AG20443 (cell line): ENCODE measurements at regions not wholly inside any gene's neighbourhood (a gene's known extent, or its start where the extent isn't known, plus 50 kb on each side); places are given as distances from the start of the nearest gene placed in this dataset.
"Not testable (repeated sequence)": the region's sequence is repeated elsewhere in the genome, so short reads cannot be mapped to it uniquely, and the experiment has no call there.

Experiments
- DNase-seq: peaks from one replicate; pipeline ENCODE4 v3.0.0; 2012; ENCODE audit warnings: low spot score, mixed read lengths

DNA sequence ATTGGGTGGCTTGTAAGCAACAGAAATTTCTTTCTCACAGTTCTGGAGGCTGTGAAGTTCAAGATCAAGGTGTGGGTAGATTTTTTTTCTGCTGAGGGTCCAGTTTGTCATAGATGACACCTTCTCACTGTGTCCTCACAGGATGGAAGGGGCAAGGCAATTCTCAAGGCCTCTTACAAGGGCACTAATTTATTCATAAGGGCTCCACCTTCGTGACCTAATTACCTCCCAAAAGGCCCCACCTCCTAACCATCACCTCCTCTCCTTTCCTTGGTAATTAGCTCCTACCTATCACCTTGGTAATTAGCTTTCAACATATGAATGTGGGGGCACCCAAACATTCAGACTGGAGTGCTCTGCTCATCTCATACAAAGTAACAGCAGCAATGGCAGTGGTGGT, 92.3 kb upstream of the CD44 start:
- DNase-seq: no peak

DNA sequence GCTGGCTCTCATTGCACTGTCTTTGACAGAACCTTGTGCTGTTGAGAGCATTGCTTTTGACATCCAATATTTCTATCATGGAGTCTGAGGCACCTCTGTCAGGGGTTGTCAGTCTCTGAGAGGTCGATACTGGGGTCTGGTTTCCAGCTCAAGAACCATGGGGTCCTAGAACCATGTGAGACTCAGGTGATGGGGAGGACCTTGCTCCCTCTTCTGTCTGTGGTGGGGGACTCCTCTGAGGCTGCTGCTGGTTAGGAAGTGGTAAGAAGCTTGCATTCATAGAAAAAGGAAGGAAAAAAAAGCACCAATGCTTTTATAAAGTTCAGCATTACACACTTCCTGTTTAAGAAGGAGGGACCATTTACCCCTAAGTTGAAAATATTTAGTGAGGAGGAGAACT, 91.8 kb upstream of the CD44 start:
- DNase-seq: no peak

DNA sequence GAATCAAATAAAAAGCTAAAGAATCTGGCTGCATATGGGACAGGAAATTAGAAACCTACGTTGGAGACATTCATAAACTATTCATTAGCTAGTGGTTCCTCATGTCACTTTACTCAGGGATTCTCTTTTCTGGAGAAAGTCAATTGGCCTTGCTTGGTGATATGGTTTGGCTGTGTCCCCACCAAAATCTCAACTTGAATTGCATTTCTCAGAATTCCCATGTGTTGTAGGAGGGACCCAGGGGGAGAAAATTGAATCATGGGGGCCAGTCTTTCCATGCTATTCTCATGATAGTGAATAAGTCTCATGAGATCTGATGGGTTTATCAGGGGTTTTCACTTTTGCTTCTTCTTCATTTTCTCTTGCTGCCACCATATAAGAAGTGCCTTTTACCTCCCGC, 91.2 kb upstream of the CD44 start:
- DNase-seq: no peak

DNA sequence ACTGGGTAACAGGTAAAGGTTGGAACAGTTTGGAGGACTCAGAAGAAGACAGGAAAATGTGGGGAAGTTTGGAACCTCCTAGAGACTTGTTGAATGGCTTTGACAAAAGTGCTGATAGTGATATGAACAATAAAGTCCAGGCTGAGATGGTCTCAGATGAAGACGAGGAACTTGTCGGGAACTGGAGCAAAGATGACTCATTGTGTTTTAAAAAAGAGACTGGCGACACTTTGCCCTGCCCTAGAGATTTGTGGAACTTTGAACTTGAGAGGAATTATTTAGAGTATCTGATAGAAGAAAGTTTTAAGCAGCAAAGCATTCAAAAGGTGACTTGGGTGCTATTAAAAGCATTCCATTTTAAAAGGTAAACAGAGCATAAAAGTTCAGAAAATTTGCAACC, 90.6 kb upstream of the CD44 start:
- DNase-seq: not testable (repeated sequence)

DNA sequence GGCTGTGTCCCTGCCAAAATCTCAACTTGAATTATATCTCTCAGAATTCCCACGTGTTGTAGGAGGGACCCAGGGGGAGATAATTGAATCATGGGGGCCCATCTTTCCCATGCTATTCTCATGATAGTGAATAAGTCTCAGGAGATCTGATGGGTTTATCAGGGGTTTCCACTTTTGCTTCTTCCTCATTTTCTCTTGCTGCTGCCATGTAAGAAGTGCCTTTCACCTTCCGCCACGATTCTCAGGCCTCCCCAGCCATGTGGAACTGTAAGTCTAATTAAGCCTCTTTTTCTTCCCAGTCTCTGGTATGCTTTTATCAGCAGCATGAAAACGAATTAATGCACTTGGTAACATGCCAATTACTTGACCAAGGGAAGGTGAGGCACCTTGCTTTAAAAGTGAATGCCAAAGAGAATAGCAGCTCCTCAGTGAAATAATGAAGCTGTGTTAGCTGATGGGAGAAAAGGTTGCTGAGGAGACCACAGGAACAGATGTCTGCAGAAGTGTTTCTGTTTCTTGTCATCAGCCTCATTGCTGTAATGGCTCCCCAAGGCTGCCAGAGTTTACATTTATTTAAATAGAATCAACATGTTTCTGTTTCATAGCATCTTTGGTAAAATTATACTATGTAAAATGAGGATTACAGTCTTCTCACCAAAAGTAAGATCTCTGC, 89.0 kb upstream of the CD44 start:
- DNase-seq: no peak

DNA sequence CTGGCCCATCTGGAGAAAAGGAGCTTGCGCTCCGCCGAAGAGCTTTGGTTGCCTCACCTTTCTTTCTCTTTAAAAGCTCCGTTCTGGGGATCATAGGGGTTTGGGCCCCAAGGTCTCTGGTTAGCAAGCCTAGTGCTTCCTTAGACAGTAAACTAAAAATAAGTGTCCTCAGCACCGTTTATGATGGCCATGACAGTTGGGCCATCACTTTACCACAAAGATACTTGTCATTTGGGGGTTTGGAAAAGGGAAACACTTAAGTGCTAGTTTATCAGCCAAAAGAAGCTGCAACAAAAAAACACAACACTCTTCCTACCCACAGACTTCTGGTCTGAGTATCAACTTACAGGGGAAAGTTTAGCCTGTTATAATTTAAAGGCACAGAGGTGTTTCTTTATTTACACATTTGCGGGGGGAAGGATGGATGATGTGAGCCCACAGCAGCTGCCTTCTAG, 88.4 kb upstream of the CD44 start:
- DNase-seq: no peak

DNA sequence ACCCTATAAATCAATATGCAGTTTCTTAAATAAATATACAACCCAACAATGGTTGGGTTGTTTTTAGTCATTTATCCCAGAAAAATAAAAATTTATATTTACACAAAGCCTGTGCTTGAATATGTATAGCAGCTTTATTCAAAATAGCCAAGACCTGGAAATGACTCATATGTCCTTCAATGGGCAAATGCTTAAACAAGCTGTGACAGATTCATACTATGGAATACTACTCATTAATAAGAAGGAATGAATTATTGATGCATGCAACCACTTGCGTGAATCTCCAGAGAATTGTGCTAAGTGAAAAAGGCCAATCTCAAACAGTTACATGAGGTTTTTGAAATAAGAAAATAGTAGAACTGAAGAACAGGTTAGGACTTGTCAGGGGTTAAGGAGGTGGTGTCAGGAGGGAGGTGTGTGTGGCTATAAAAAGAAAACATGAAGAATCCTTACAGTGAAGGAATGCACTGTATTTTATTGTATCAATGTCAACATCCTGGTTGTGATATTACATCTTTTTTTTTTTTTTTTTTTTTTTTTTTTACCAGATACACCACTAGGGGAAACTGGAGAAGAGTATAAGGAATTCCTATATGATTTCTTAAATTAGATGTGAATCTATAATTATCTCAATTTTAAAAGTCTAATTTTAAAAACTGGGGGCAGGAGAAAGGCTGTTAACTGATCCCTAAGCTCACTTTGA, 82.4 kb upstream of the CD44 start:
- no peak for DNase-seq

DNA sequence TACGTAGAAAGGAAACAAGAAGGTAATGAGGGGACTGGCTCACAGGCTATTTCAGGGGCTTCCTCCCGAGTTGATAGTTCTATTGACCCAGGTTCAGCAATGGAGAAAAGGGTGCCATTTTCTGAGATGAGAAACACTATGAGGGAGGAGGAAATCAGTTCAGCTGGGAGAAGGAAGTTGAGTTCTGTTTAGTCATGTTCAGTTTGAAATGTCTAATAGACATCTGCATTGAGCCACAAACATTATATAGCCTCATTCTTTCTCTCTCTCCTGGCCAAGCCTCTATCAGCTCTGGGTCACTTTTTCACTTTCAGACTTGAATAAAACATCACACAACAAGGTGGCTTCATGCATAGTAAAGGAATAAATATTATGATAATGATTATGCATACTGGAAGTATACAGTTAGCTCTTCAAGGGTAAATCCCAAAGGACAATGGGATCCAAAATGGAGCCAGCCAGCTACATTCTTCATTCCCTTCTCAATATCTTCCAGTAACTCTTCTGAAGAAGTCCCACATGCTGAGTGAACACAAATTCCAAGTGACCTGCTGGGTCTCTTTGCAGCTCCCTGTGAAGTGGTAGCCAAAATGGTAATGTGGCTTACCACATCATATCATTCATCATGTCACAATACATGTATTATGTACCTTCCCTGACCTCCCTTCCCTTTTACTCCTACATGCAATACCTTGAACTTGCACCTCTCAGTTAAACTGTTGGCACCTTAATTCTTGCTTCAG, 80.9 kb upstream of the CD44 start:
- DNase-seq: no peak

DNA sequence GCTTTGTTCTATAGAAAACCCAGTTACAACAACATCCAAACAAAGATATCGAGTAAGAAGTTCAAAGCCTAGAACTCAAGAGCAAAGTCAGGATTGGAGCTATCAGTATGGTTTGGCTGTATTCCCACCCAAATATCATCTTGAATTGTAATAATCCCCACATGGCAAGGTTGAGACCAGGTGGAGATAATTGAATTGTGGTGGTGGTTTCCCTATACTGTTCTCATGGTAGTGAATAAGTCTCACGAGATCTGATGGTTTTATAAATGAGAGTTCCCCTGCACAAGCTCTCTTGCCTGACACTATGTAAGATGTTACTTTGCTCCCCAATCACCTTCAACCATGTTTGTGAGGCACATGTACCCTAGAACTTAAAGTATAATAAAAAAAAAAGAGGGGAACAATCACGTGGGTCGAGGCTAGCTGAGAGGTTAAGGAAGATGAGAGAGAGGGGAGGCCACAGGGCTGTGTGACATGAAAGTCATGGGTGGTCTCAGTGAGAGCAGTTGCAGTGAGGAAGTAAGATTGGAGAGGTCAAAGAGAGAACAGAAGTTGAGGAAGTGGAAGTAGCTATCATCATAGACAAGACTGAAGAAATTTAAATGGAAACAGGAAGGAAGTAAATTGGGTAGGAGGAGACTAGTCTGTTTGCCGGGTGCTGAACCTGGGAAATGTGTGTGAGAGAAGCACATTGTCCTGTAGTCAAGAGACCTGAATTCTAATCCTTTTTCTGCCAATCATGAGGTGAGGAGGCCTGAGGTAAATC, 80.1 kb upstream of the CD44 start:
- no peak for DNase-seq

DNA sequence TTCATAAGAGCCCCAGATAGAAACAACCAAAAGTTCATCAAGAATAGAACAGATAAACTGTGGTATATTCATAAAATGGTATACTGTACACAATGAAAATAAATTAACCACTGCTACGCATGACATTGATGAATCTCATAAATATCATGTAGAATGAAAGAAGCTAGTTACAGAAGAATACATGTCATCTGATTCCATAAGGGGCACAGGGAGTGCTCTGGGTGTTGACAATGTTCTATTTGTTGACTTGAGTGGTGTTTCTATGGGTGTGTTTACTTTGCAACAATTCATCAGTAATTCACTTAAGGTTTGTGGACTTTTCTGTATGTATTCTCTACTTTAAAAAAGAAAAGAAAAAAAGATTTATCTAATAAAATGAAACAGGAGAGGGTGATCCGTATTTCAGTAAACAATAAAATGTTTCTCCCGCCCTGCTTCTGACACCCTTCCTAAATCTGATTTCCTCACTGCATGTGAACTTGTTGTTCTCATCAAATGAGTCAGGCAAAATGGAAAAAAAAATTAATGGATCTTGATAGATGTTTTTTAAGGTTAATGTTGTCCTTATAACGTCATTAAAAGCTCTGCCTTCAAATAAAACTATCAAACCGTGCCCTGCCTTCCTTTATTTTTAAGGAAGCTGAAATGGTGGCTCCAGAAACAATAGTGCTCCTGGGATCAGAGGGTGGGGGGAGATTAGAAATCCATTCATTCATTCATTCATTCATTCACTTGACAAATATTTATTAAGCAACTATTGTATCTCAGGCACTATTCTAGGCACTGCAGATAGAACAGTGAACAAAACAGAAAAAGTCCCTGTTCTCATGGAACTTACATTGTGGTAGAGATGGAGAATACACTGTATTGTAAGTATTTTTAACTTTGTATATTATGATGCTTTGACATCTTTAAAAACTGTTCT, 77.2 kb upstream of the CD44 start:
- no peak for DNase-seq

DNA sequence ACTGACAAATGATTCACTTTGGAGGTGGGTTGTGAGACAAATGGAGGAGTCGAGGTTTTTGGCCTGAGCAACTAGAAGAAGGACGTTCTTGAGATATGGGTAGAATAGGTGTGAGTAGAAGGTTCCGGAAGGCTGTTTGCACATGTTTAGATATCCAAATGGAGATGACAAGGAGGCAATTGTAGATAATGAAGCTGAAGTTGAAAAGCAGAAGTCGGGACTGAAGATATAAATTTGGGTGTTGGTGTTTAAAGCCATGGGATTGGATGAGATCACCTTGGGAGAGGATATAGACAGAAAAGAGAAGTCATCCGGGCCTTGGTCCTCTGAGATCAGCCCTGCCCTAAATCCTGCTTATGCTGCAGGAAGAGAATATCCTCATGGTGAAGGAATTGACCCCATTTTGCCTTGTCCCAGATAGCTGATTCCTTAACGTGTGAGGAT, 75.5 kb upstream of the CD44 start:
- no peak for DNase-seq

DNA sequence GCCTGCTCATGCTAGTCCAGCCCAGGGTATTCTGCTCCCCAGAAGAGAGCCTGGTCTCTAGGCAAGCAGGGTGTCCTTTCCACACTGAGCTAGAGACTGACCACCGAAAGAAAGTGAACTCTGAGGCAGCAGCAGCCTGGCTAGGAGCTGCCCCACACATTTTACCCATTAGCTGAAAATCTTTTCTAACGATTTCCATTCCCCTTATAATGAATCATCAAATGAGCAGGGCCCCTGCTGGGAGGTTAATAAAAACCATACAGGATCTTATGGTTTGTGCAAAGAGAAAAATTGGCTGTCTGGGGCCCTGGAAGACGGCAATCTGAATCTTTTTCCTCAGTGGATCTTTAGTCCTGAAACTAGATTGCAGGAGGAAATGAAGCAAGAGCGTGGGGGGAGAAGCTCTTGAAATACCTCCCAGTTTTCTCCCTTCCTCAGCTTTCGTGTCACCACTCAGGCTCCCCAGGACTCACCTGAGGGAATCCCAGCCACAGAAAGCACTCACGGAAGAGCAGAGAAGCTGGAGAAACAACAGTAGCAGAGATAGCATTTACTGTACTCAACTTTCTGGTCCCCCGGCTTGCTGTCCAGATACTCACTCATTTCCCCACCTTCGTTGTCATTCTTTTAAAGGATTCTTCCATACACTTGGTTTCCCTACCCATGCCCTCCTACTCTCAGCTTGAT, 74.7 kb upstream of the CD44 start:
- peak; percentile 82 for DNase-seq

DNA sequence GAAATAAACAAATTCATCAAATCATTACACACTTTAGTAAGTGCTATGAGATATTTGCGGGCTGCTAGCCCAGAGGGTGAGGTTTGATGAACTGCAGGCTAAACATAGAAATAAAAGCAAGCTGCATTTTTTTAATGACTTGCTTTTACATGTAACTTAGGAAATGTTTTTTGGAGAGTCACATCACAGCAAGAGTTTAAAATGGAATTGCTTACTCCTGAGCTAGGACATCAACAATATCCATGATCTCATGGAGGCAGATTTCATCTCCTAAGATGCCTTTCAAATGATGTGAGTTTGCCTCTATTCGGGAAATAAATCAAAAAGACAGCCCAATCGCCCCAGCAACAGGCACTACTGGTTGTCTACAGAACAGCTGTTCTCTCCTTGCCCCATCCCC, 73.4 kb upstream of the CD44 start:
- DNase-seq: peak; percentile 64

DNA sequence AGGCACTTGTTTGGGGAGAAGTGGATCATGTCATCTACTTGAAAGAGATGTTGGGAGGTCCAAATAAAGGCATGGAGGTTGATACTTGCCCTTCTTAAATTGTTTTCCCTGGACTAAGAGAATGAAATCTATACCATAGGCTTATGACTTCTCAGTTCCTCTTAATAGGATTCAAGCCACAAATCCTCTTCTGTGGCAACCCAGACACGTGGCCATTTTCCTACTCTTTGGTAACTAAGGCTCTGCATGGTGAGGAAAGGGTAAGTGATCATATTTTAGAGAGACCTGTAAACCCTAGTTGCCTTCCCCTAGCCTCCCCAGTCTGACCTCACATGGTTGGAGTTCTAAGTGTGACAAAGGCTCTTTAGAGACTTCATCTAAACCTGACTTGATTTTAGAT, 72.9 kb upstream of the CD44 start:
- DNase-seq: no peak

DNA sequence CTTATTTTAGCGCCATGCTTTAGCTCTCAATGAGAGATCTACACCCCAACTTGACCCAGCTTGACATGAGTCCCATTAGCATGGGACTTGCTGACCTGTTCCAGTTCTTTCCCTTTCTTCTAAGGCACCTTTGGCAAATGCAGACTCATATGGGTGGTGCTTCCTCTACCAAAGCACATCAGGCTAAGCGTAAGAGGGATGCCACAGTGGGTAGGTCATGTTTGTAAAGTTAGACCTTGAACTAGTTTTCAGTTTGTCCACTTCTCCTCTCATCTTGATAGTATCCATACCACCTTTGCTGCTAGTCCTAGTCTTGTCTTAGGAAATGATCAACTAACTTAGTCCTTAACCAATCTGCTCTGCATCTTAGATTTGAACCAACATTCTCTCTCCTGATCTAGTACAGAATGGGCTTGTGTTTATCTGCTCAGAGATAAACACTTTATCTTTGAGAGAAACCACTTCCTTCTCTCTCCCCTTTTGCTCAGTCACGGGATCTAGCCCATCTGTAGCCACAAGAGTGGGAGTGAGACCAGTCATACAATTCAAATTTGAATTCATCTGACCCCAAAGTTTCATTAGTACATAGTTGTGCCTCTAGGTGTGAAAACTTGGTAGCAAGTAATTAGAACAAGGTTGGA, 72.1 kb upstream of the CD44 start:
- no peak for DNase-seq

DNA sequence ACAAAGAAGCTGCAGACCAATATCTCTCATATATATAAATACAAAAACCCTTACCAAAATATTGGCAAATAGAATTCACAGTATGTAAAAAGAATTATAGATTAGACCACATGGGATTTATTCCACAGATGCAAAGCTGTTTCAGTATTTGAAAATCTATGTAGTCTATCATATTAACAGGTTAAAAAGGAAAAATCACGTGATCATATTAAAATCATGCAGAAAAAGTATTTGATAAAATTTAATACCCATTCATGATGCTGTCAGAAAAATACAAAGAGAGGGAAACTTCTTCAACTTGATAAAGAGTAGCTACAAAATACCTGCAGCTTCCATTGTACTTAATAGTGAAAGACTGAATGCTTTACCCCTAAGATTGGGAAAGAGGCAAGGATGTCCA, 67.2 kb upstream of the CD44 start:
- DNase-seq: no peak

DNA sequence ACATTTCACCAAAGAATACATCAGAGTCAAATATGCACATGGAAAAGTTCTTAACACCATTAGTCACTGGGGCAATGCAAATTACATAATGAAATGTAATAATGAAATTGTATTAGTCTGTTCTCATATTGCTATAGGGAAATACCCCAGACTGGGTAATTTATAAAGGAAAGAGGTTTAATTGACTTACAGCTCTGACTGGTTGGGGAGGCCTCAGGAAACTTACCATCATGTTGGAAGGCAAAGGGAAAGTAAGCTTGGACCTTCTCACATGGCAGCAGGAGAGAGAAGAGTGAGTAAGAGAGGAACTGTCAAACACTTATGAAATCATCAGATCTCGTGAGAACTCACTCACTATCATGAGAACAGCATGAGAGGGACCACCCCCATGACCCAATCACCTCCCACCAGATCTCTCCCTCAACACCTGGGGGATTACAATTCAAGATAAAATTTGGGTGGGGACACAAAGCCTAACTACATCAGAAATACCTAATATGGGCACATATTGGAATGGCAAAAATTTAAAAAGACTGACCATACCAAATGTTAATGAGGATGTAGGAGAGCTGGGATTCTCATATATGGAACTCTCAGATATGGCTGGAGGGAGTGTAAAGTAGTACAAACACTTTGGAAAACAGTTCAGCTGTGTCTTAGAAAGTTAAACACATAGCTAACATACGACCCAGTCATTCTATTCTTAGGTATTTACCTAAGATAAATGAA, 65.1 kb upstream of the CD44 start:
- DNase-seq: no peak

DNA sequence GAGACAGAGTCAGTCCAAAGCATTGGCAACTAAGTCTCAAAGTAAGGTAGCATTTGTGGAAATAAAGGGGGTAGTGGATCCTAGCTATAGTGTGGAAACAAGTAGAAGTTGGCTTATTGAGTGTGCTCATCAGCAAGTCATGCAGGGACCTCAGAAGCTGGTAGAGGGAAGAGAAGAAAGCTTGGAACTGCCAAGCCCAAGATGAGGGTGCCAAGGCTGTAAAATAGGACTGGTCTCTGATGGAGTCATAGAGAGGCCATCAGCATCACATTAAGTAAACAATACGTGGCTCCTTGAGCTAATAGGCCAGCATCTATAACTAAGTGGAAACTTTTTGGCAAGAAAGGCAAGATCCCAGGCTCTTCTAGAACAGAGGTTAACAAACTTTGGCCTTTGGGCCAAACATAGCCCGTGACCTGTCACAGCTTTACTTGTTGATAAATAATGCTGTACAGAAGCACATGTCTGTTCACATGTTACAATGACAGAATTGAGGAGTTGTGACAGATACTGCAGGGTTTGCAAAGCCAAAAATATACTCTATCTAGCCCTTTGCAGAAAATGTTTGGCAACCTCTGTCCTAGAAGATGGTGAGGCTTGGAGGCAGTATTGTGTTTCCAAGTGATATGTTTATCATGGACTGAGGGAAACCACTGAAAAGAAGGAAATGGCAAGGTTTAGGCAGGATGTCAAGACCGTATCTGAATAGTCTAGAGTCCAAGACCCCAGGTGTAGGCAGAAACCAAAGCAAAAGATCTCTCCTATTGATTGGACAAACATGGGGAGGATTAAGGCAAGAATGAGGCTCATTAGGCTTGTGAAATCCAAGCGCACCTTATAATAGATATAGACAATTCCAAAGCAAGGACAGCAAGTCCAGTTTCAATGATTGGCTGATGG, 62.5 kb upstream of the CD44 start:
- no peak for DNase-seq
